GM18873 (cell line): ENCODE measurements at regions not wholly inside any gene's neighbourhood (a gene's known extent, or its start where the extent isn't known, plus 50 kb on each side); places are given as distances from the start of the nearest gene placed in this dataset.
"Not testable (repeated sequence)": the region's sequence is repeated elsewhere in the genome, so short reads cannot be mapped to it uniquely, and the experiment has no call there.

Experiments
- ATAC-seq: cut with Tn5 transposase; IDR thresholded peaks from one replicate; pipeline ENCODE4 v1.9.1; 2021; ENCODE audit warnings: mild to moderate bottlenecking, moderate library complexity, moderate number of reproducible peaks; ENCODE audit not compliant: unreplicated experiment, low FRiP score

GRCh38 chr2:215833531-215834162 lies 179.7 kb downstream of the MREG start:
- no peak for ATAC-seq

- ATAC-seq, result no peak
Measured at GRCh38 chr2:215832791-215833190, 180.6 kb downstream of the MREG start.

DNA sequence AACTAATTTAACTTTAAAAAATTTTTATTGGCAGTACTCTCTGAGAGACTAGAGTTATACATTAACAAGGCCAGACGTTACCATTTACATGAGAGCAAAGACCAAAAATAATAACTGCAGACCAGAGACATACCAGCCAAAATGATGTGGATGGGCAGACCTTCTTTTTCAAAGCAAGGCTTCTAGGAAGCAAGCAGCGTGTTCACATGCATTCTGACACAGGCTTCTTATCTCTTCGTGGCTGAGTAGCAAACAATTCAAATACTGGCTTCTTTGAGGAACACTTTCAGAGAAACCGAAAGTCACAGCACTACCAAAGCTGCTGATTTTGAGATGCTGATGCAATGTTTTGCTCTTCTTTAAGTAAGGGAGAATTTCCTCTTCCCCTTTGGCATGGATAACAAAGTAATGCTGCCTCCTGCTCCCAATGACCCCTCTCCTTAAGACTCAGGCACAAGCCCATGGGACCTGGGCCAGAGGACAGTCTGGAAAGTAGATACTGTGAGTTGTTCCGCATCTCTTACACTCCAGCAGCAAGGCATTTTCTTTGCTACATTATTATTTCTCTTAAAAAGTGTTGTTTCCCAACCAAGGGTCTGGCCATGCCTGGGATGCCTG lies 181.9 kb downstream of the MREG start:
- ATAC-seq, result no peak

GRCh38 chr2:215830304-215830703 lies 183.0 kb downstream of the MREG start:
- no peak for ATAC-seq

DNA sequence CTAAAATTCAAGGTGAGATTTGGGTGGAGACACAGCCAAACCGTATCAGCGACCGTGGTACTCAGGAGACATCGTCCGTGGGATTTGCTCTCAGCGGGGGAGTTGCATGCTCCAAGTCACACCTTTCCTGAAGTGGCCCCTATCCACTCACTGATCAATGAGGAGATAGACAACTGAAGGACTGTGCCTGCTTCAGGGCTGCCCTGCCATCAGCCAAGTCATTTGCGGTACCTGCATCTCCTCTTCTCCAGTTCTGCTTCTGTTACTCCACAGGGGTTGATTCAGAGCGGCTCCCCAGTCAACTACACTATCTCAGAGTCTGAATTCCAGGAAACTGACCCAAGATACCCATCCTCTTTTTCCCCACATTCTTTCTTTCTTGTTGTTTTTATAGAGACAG lies 184.1 kb downstream of the MREG start:
- ATAC-seq, result no peak

DNA sequence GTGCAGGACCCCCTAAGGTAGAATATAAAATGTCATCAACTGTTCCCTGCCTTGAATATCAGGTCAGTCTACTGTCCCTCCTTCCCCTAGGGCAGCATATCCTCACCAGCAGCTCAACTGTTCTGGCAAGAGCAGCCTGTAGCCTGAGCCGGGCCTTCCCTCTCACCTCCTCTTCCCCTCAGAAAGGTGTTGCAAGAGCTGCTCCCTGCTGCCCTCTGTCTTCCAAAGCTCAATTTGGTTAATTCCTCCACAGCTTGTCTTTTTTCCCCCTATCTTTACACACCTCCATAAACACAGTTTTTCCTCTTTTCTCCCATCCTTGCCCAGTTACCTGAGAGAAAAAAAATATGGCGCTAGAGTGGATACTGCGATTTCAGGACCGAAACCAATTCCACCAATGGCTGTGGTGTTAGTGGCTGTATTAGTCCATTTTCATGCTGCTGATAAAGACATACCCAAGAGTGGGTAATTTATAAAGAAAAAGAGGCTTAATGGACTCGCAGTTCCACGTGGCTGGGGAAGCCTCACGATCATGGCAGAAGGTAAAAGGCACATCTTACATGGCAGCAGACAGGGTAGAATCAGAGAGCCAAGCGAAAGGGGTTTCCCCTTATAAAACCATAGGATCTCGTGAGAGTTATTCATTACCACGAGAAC lies 184.7 kb downstream of the MREG start:
- peak; percentile 63 for ATAC-seq

GRCh38 chr2:215826838-215827441 lies 186.4 kb downstream of the MREG start:
- no peak for ATAC-seq

DNA sequence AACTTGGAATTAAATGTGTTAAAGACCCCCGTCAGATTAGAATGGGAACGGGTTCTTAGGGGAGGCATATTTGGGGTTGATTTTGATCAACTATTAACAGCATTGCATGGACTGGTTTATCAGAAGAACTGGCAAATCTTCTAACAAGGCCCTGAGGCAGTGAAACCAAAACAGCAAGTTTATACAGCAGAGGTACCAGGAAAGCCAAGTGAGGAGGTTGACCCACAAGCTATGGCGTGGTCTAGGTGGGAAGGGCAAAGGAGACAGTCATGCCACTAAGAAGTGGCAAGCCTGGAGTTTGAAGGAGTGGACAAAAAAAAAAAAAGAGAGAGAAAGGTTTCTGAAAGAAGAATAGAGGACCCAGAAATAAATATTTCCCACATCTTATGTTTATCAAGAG lies 187.0 kb downstream of the MREG start:
- no peak for ATAC-seq

DNA sequence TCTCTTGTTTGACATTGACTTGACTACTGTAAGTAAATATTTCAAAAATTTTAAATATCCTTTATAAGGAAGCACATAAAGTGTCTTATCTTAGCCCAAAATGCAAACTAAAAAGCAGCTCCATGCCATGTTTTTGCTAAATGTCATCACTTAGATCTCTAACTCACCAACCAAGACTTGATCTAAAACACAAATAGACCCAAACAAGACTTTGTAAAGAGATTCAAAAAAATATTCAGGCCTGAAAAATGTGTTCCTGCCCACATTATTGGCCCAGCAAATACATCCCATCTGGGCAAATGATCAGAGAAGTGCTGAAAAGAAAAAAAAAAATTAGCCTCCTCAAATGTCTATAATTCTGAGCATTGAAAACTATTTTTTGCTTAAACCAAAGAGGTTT lies 187.6 kb downstream of the MREG start:
- no peak for ATAC-seq

GRCh38 chr2:215821298-215821697 lies 192.1 kb downstream of the MREG start:
- not testable (repeated sequence) for ATAC-seq

- ATAC-seq, result not testable (repeated sequence)
Measured at GRCh38 chr2:215819713-215820112, 193.6 kb downstream of the MREG start.

GRCh38 chr2:215817046-215817445 lies 196.3 kb downstream of the MREG start:
- no peak for ATAC-seq

DNA sequence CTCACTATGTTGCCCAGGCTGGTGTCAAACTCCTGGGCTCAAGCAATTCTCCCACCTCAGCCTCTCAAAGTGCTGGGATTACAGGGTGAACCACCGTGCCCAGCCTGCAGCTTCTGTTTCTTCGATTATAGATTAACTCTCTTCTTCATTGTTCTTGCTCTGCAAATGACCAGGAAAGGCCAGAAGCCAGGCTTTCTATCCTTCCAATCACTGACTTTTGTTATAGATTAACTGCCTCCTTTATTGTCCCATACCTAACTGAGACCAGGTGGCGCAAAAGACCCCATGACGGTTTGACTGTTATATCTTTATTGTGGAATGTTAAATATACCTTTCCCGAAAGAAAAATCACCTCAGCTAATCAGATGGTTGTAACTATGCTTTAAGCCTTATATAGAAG lies 196.9 kb downstream of the MREG start:
- ATAC-seq, result no peak

DNA sequence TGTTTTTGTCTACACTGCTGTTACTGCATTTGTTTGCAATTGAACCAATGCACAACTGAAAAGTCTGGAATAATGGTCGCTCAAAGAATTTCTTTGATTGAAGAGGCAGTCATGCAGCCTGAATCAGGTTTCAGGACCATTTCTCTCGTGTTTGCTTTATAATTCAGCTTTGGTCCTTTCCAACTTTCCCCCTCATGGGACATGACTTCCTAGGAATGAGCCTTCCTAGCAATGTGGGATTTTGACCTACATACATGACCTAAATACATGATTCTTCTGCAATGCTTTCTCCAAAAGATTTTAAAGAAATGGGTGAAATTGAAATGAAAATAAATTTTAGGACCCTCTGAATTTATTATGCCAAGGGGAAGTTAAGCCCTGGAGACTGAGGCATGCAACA lies 197.4 kb downstream of the MREG start:
- no peak for ATAC-seq

- ATAC-seq, result no peak
Measured at GRCh38 chr2:215812966-215813365, 200.4 kb downstream of the MREG start.

GRCh38 chr2:215811409-215812345 lies 201.7 kb downstream of the MREG start:
- ATAC-seq, result peak; percentile 96

GRCh38 chr2:215811003-215811402 lies 202.3 kb downstream of the MREG start:
- ATAC-seq, result peak; percentile 15

GRCh38 chr2:215808996-215809395 lies 204.4 kb downstream of the MREG start:
- no peak for ATAC-seq

DNA sequence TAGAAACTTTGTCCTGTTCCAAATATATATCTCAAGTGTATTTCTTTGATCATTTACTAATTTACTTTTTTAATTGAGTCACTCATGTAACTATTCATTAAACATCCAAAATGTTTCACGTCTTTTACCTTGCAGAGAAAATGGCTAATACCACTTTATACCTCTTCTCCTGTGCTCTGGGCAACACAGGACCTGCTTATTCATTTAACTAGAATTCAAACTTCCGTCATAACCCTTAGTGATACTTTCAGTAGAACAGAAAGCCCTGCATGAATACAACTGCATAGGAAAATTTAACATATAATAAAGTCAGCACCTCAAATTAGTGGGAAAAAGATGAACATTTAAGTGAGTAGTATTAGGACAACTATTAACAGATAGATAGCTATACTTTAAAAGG lies 205.2 kb downstream of the MREG start:
- ATAC-seq, result no peak

- ATAC-seq, result no peak
Measured at GRCh38 chr2:215805493-215805892, 207.9 kb downstream of the MREG start.
